Muscle of back (tissue), 3 donors: ENCODE measurements at regions not wholly inside any gene's neighbourhood (a gene's known extent, or its start where the extent isn't known, plus 50 kb on each side); places are given as distances from the start of the nearest gene placed in this dataset.
A peak's percentile ranks its signal among the peaks of the same experiment; 100 is the strongest.

Experiments used
- DNase-seq, 3 donors: peaks; one replicate each; pipeline versions ENCODE4 v3.0.0 to v3.0.0-alpha.2; 2013

DNA sequence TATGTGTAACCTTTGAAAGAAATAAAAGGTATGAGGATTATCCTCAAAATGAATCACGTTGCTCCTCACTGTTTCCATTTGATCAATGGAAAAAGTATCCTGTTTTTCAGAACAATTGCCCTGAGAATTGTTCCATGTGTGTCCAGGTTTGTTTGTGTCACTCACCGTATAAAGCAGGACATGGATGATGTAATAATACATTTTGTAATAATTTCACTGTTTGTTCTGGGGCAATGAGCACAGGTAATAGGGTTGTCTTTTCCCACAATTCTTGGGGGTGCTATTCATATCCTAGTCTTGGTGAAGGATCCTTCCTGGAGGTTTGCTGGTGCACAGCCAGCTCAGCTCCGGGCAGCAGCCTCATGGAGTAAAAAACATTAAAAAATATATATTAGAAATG, 510.8 kb upstream of the MCTP2 start:
- DNase-seq: no peak

DNA sequence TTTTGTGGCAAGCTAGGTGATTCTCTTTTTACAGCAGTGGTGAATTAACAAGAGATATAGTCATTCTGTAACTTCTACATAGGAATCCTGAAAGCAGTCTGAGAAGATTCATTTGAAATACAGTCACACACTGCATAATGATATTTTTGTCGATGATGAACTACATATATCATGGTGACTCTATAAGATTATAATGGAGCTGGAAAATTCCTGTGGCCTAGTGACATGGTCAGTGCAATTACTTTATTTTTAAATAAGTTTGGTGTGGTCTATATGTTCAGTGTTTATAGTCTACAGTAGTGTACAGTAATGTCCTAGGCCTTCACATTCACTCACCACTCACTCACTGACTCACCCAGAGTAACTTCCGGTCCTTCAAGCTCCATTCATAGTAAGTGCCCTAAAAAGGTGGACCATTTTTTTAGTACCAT, 511.4 kb upstream of the MCTP2 start:
- DNase-seq: peak in 1 of 3 donors; percentile 88

DNA sequence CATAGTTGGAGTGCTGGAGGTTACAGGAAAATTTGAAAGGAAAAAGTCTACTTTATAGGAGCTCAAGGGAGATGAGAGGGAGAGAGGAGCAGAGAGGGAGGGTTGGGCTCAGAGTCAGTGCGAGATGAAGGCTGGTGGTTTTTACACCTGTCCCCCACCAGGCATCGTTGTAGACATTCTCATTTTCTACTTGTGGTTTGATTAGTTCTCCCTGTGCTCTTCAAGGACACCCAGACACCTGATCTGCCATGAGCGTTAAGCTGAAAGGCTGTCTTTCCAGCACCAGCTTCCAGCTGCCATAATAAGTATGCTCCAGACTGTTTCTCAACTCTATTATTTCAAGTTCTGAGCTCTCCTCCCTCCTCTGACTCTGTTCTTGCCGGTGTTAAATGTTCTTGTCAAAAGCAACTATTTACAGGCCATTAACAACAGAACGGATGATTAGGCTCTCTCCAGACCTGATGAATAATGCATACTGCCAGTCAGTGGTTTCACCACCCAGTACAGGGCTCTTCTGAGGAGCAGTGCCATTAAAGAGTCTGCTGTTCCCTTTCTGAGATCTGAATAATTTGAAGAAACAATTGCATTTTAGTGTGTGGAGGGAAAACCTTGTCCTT, 514.6 kb upstream of the MCTP2 start:
- DNase-seq: no peak

DNA sequence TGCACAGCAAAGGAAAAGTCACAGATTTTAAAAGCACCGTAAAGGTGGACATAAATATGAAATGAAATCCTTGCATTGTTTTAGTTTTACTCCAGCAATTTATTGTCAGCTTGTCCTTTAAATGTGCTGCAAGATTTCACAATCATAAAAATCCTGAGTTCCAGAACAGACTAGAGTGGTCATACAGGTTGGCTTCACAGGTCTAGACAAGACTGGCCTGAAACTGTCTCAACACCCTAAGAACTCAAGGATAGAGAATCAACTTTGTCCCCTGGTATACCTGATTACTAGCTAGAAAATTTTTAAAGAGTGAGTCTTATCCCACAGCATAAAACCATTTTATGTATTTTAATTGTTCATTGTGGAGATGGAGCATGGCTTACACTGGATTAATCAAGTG, 521.7 kb upstream of the MCTP2 start:
- DNase-seq: no peak

DNA sequence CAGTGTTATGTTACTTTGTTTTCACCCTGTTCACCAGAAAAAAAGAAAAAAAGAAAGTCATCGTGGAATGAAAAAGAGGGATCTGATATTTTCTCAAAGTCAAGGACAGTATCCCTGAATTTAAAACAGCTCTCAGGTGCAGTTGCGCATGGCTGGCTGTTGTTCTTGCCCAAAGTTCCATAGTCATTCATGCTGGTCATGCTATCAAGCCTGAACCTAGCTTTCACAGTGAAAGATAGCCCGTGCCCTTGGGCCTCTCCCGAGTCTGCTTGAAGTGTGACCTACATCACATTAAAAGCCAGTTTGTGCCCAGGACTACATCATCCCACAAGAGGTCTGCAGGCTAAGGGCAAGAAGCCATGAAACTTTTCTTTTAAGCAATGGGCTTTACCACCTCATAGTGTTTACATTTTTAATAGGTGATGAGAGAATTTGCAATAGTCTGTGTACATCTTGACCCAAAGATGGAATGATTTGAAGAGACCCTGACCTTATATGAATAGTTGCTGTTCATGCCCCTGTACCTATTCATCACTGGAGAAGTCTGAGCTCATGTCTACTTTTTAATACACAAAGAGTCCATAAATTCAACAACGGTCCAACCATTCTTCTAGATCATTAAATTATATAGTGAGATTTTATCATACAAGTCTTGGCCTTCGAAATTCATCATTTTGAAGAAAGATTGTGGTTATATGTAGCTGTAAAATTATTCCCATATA, 522.5 kb upstream of the MCTP2 start:
- DNase-seq: no peak

DNA sequence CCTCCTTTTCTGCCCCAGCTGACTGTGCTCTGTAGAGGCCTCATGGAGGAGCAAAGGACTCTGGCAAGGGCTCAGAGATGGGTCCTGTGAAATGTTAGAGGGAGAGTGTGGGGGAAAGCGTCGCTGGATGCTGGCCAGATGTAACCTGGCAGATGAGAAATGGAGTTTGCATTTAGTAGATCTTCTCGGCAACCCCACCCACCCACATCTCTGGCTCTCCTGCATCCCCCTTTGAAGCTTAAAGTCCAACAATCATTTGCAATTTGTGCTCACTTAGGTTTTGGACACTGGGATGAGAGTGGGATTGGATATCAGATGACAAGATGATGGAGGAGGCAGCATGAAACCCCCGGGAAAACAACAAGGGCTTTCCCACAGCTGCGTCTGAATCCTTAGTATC, 523.6 kb upstream of the MCTP2 start:
- DNase-seq: peak in 2 of 3 donors; percentile 22 to 75

DNA sequence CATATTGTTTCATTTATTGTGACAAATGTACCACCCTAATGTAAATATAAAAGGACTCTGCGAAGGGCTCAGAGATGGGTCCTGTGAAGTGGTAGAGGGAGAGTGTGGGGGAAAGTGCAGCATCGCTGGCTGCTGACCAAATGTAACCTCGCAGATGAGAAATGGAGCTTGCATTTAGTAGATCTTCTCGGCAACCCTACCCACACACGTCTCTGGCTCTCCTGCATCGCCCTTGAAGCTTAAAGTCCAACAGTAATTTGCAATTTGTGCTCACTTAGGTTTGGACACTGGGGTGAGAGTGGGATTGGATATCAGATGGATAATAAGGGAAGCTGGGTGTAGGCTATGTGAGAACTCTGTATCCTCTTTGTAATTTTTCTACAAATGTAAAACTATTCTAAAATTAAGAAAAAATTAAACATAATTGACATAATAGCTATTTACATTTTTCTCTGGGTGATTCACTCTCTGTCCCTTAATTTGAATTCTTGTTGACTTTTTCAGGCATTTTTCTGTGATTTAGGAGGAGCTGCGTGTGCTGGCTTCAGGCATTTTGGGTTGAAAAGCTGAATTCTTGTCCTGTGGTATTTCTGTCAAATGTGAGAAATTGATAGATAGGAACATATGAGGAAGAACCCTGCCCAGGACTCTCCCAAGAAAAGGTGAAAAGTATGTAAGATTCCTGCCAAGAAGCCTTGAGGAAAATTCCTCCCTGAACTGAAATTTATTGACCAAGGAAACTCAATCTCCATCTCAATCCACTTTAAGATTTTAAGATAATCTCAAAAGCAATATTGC, 524.7 kb upstream of the MCTP2 start:
- peak; percentile 59 to 82 (median 66) for DNase-seq

DNA sequence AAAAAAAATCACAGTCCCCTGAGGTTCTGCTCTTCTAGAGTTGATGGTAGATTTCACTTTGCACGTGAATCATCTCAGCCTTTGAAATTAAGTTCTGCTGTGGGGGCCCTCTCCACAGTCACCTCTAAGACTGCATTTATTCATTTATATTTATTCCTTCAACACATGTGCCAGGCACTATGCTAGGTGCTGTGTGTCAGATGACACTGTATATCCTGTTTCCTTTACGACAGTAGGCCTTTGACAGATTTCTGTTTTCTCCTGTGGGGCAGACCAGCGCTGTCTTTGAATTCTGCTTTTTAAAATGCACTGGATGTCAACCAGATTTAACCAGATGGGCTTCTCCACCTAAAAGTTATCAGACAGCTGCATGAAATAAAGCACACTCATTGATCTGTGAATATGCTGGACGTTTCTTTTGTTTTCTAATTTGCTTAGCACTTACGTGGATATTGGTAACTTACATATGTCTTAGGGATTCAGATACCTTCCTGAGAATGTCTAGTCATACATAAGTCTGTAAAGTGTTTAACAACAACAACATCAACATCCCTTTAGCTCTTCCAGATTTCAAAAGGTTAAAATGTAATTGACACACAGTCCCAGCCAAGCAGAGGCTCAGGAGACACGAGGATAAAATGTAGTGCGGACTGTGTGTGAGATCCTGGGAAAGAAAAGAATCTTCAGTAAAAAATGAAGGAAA, 525.5 kb upstream of the MCTP2 start:
- DNase-seq: peak in 2 of 3 donors; percentile 29 to 74

DNA sequence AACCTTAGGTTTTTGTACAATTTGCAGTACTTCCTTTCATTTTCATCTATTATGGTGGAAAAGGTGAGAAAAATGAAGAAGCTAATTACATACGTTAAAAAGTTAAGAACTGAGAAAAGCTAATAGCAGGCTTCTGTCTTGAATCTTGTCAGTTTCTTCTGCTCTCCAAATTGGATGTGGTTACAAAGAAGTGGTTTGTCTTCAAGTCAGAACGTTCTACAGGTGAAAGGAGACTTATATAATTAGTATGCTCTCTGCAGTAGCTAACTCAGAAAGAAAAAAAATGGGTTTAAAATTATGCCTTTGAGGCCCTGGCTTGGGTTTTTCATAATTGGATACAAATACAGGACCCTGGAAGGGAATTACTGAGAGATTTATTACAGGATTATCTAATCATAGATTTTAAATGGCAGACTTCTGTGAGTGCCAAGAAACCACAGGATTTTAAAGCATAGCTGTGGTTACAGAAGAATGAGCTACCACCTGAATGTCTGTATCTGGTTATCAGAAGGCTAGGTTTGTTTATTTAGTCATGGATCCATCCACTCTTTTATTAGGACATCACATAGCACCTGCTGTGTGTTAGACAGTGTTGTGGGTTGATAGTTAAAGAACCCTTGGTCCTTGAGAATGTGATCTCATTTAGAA, 528.1 kb upstream of the MCTP2 start:
- peak in 1 of 3 donors; percentile 42 for DNase-seq

DNA sequence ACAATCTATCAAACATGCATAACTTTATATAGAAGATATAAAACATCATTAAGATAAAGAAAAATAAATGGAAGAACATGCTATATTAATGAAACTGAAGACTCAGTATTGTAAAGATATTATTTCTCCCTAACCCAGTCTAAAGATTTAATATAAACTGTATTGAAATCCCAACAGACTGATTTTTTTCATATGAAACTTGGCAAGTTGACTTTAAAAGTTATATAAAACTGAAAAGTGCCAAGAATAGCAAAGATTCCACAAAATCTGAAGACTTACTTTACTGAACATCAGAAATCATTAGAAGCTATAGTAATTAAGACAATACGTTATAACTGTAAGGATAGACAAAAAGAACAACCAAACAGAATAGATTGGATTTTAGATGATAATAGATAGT, 531.3 kb upstream of the MCTP2 start:
- DNase-seq: peak in 1 of 3 donors; percentile 61

DNA sequence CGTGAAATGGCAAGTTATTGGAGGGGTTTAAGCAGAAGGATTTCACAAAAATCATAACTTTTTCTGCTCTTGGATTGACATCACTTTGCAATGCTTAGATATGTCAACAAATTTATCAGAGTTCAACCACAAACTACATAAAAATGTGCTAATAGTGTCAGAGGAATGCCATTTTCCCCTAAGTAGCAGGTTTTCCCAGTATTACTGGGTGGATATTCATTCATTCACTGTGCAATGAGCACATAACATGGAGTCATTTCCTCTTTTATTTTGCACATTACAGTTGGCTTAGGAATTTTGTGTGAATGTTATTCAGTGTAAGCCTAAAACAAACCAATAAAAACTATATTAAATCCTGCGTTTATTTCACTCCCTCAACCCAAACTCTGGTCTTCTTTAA, 537.3 kb upstream of the MCTP2 start:
- peak in 2 of 3 donors; percentile 43 to 45 for DNase-seq

DNA sequence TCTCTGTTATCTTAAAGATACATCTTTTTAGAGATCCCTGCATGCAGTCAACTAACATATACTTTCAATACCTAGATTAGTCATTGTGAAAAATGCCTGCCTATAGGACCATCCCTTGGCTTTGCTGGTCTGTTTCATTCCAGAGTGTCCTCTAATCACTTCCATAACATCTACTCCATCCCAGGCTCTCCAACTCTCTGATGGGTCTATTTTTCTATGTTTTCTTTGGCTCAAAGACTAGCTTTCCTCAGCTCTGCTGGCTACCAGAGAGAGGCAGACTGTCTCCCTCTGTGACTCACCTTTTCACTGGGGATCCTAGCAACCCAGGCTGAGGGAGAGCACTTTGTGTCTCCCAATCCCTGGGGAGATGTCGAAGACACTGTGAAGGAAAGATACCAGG, 547.7 kb upstream of the MCTP2 start:
- no peak for DNase-seq

DNA sequence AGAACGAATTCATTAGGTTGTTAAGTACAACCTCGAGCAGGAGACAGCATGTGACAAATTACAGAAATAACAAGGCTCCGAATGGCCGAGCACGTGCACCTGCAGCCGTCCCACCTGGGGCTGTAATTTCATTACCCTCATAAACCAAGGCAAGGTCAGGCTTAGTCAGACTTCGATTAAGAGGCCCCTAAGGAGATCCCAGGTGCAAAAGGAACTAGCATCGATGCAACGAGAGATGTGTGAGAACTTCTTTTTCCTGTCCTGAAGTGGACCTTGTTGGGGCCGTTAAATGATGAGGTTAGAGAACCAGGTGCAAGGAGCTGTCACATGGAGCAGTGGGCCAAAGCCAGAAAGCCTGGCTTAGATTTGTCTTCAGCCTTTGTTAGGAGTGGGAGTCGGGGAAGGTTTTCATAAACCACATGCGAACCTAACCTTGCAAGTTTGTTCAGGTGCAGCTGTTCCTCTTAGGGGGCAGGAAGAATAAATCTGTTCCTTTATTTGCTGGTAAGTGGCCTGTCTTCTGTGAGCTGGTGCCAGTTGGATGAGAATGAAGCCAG, 559.9 kb upstream of the MCTP2 start:
- peak in 2 of 3 donors; percentile 61 to 89 for DNase-seq

DNA sequence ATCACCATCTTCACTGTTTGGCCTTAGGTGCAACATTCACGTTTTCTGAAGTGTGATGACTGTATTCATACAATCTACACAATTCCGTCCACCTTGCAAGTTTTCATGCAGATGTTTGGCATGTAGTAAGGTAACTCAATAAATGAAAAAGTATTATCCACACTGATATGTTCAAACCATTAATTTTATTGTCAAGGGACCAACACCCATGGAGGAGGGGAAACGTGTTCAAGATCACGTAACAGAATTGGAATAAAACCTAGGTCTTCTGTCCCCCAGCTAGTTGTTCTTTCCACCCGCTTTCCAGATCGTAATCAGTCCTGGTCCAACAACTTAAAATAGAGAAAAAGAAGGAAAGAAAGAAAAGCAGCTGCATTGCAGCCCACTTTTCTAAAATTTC, 560.4 kb upstream of the MCTP2 start:
- DNase-seq: peak in 1 of 3 donors; percentile 76

DNA sequence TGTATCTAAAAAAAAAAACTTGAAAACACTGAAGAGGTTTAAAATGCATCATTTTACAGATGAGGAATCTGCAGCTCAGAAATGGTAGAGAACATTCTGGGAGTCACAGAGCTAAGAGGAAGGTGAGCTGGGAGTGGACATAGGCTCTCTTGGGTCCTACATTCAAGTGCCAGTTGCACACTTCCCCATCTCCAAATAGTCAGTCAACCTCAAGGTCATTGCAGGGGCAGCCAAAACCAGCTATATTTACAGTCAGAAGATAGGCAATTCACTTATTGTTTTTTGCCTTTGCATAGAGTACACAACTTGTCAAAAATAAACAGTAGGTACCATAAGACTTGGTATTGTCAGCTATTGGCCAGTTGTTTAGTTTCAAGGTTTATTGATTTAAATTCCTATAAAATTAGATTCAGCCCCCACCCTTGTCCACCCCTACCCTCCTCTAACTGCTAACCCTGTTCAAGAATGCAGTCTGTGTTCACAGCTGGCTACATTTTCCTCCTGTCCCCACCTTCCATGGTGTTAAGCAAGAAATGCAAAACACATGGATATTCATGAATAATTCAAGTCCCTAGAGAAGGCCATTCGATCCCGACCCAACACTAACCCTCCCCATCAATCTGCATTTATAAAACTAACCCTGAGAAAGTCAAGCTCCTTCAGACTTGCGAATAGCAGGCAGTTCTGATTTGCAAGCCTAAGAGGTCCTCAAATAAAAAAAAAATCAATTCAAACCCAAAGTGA, 567.0 kb upstream of the MCTP2 start:
- peak in 1 of 3 donors; percentile 66 for DNase-seq

DNA sequence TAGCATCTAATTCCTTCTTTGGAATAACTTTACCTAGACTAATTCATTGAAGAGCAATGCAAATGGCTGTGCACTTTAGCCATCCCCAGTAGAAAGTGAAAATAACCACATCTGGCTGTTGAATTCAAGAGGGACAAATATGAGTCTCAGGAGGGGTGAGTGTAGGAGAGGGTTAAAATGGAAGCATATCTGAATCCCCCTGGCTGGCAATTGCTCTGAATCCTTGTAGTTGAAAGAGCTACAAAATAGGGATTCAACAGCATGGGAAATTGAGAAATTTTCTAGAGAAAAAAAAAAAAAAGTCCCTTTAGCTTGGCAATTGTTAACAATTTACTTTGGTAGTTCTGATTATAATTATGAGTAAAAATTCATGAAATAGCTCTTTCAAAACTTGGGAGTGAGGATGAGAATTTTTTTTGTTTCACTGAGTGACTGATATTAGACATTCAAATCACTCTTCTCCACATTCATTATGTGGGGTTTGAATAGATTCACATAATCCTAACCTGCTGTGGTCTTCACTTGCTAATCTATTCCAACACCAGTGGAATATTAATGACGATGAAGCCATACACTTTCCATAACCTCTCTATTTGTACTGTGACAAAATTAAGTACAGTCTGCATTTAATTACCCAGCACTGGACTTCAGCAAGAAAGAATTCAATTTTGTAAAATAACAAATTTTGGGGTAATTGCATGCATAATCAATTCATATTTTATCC, 569.0 kb upstream of the MCTP2 start:
- no peak for DNase-seq

DNA sequence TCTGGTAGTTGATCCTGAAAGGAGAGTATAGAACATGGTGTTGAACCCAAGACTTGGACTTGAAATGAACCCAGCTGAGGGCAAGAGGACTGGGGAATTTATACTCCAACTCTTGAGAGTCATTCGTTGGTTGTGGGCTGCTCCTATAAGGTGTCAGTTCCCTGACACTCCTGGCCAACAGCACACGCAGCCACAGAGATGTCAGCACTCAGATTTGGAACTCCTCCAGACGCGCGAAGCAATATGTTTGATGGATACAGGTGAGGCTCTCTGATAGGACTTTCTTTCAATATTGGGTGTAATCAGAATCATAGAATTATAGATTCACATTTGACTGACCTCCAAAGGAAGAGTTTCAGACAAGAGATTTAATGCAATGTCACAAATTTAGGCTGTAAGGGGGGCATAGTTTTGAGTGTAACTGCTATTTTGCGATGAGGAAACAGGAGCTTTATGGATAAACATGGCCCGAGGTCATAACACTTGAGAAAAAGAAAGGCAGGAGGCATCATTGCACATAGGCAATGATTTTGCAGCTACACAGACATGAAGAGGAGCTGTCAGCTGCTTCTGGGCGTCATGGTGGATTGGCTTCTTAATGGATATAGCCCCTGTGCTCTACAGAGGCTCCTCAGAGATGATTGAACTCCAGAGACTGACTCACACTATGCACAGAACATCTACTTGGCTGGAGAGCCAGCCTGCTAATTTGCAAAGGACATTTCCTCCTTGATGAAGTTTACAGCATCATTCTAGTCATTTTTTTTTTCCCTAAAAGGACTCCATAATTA, 569.2 kb upstream of the RGMA start:
- peak in 1 of 3 donors; percentile 36 for DNase-seq

DNA sequence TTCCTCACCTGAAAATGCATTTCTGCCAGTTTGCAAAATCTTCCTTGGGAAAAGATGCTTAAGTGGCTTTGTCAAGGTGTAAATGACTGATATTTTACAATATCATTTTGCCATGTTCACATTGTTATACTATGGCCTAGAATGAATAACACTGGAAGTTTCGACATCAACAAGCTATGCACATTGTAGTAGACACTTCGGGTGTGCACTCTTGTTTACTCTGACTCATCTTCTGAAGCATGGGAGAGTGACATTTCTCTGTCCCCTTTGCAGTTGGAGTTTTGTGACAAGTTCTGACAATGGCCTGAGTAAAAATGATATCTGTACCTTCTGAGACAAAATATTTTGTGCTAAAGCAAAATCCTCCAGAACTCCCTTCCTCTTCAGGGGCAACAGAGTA, 567.0 kb upstream of the RGMA start:
- DNase-seq: no peak

DNA sequence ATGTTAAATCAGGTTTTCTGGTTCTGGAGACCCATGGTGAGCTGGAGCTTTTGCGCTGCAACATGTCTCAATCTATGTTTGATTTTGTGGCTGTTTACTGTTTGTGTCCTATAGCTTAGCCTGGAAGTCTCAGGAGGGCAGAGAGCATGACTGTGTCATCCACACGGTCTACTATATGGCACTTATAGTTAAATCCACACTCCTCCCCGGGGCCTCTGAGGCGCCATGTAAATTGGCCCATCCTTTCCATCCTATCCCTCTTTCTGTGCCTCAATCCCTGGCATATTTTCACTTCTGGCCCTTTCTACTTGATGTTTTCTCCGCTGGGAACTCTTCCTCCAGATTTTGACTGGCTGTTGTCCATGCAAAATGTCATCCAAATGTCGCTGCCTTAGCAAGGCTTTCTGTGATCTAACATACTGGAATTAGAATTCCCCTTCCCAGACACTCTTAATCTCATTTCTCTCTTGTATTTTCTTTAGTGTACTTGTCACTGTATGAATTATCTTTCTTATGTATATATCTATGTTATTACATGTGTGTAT, 560.8 kb upstream of the RGMA start:
- peak; percentile 61 to 86 (median 68) for DNase-seq
